ENCODE measurements at regions not wholly inside any gene's neighbourhood (a gene's known extent, or its start where the extent isn't known, plus 50 kb on each side); places are given as distances from the start of the nearest gene placed in this dataset.

GRCh38 chr13:95378603-95379002, 77.4 kb upstream of the ABCC4 start:
- WGBS, 5 donors, result 92 to 97% (median 94%) methylated on average over 1 of the region's 1 CpG

GRCh38 chr13:95380468-95381211, 79.4 kb upstream of the ABCC4 start:
- H3K4me1 ChIP-seq, result peaks cover 0 to 13% (median 9%) of the 10 kb centered on the region in 6 donors
- TF ChIP-seq POLR2AphosphoS5 (IDR thresholded peaks at IDR 0.05) (no peak), CTCF (IDR thresholded peaks at IDR 0.05 in 8 of 11, conservative IDR thresholded peaks at IDR 0.05 in 3 of 11) (peak; percentile 28 to 87 (median 73)), POLR2A (IDR thresholded peaks at IDR 0.05) (no peak)
- intact Hi-C loops (cut with DNase I; ENCODE audit: low total_unique reads), result loop anchor here (5.0 to 10.0 kb wide), 2 partner anchors 86 to 188 kb away; no protein-coding TSS in a partner anchor
- no peaks in the 10 kb centered on the region for H3K36me3 ChIP-seq
- H3K4me3 ChIP-seq, result peak overlapping the region in 1 of 8 donors; percentile 11
- WGBS, 5 donors, result 22 to 30% (median 24%) methylated on average over 14 of the region's 14 CpGs
- peak; percentile 86 for DNase-seq
- no peaks in the 10 kb centered on the region for H3K9me3 ChIP-seq
- H3K27ac ChIP-seq, result no peak overlapping the region
- peaks cover 0 to 48% (median 0%) of the 10 kb centered on the region in 7 donors for H3K27me3 ChIP-seq (replicated peaks in 1 of 7)

More at GRCh38 chr13:95378603-95379002, 77.4 kb upstream of the ABCC4 start:
- no peak overlapping the region for H3K27ac ChIP-seq
- no peaks in the 10 kb centered on the region for H3K36me3 ChIP-seq
- H3K4me3 ChIP-seq, result no peak overlapping the region
- DNase-seq, result no peak
- peaks cover 0 to 13% (median 9%) of the 10 kb centered on the region in 6 donors for H3K4me1 ChIP-seq
- no peak for TF ChIP-seq CTCF (IDR thresholded peaks at IDR 0.05 in 8 of 11, conservative IDR thresholded peaks at IDR 0.05 in 3 of 11)
- peaks cover 0 to 30% (median 0%) of the 10 kb centered on the region in 7 donors for H3K27me3 ChIP-seq (replicated peaks in 1 of 7)
- intact Hi-C loops (cut with DNase I; ENCODE audit: low total_unique reads), result no loop called here
- no peaks in the 10 kb centered on the region for H3K9me3 ChIP-seq

- TF ChIP-seq POLR2AphosphoS5 (IDR thresholded peaks at IDR 0.05) (no peak), POLR2A (IDR thresholded peaks at IDR 0.05) (no peak), CTCF (IDR thresholded peaks at IDR 0.05 in 8 of 11, conservative IDR thresholded peaks at IDR 0.05 in 3 of 11) (no peak)
- intact Hi-C loops (cut with DNase I; ENCODE audit: low total_unique reads), result loop anchor here (5.0 to 10.0 kb wide), 2 partner anchors 86 to 189 kb away; no protein-coding TSS in a partner anchor
These were observed 79.9 kb upstream of the ABCC4 start for GRCh38 chr13:95381212-95381527.

GRCh38 chr13:95382411-95382810, 81.2 kb upstream of the ABCC4 start:
- DNase-seq, result no peak
- H3K27ac ChIP-seq, result no peak overlapping the region
- TF ChIP-seq POLR2AphosphoS5 (IDR thresholded peaks at IDR 0.05) (no peak), POLR2A (IDR thresholded peaks at IDR 0.05) (no peak), CTCF (IDR thresholded peaks at IDR 0.05 in 8 of 11, conservative IDR thresholded peaks at IDR 0.05 in 3 of 11) (no peak)
- 89 to 100% (median 95%) methylated on average over 2 of the region's 2 CpGs for WGBS, 5 donors
- H3K27me3 ChIP-seq (replicated peaks in 1 of 7), result peaks cover 0 to 57% (median 0%) of the 10 kb centered on the region in 7 donors
- H3K4me3 ChIP-seq, result no peak overlapping the region
- H3K36me3 ChIP-seq, result no peaks in the 10 kb centered on the region
- H3K4me1 ChIP-seq, result peaks cover 0 to 21% (median 11%) of the 10 kb centered on the region in 6 donors
- intact Hi-C loops (cut with DNase I; ENCODE audit: low total_unique reads), result loop anchor here (5.0 to 10.0 kb wide), 2 partner anchors 88 to 190 kb away; no protein-coding TSS in a partner anchor
- no peaks in the 10 kb centered on the region for H3K9me3 ChIP-seq

More at GRCh38 chr13:95381212-95381527, 79.9 kb upstream of the ABCC4 start:
- Histone ChIP-seq H3K27ac (no peak overlapping the region), H3K4me3 (no peak overlapping the region), H3K36me3 (no peaks in the 10 kb centered on the region), H3K27me3 (replicated peaks in 1 of 7) (peaks cover 0 to 53% (median 0%) of the 10 kb centered on the region in 7 donors), H3K4me1 (peaks cover 0 to 13% (median 9%) of the 10 kb centered on the region in 6 donors), H3K9me3 (no peaks in the 10 kb centered on the region)
- 56 to 68% (median 65%) methylated on average over 5 of the region's 5 CpGs for WGBS, 5 donors
- no peak for DNase-seq

Measured in spleen (tissue), 11 donors.